ENCODE measurements at regions not wholly inside any gene's neighbourhood (a gene's known extent, or its start where the extent isn't known, plus 50 kb on each side); places are given as distances from the start of the nearest gene placed in this dataset.
A peak's percentile ranks its signal among the peaks of the same experiment; 100 is the strongest.

- no peak for DNase-seq (ENCODE audit: low spot score in 2 of 2)
- no peak for FAIRE-seq
Measured at GRCh38 chr16:76612497-76612896, 335.3 kb downstream of the CNTNAP4 start.

- FAIRE-seq (no peak), DNase-seq (ENCODE audit: low spot score in 2 of 2) (peak in 1 of 2 donors; percentile 7)
Measured at GRCh38 chr16:76614269-76614668, 337.1 kb downstream of the CNTNAP4 start.

- FAIRE-seq (no peak), DNase-seq (ENCODE audit: low spot score in 2 of 2) (no peak)
Measured at GRCh38 chr16:76622876-76623275, 345.7 kb downstream of the CNTNAP4 start.

GRCh38 chr16:76634847-76635697, 357.9 kb downstream of the CNTNAP4 start:
- DNase-seq (ENCODE audit: low spot score in 2 of 2) (no peak), FAIRE-seq (no peak)

GRCh38 chr16:76639685-76640289, 362.6 kb downstream of the CNTNAP4 start:
- no peak for FAIRE-seq
- DNase-seq (ENCODE audit: low spot score in 2 of 2), result no peak

- FAIRE-seq (no peak), DNase-seq (ENCODE audit: low spot score in 2 of 2) (no peak)
Measured at GRCh38 chr16:76650582-76650981, 373.4 kb downstream of the CNTNAP4 start.

GRCh38 chr16:76653390-76654026, 376.3 kb downstream of the CNTNAP4 start:
- DNase-seq (ENCODE audit: low spot score in 2 of 2), result peak in 1 of 2 donors; percentile 23
- peak; percentile 49 for FAIRE-seq

GRCh38 chr16:76654088-76654820, 377.1 kb downstream of the CNTNAP4 start:
- FAIRE-seq, result no peak

GRCh38 chr16:76656994-76657393, 379.8 kb downstream of the CNTNAP4 start:
- DNase-seq (ENCODE audit: low spot score in 2 of 2), result no peak
- FAIRE-seq, result no peak

More at GRCh38 chr16:76654088-76654820, 377.1 kb downstream of the CNTNAP4 start:
- no peak for DNase-seq (ENCODE audit: low spot score in 2 of 2)

GRCh38 chr16:76661691-76662235, 384.6 kb downstream of the CNTNAP4 start:
- no peak for DNase-seq (ENCODE audit: low spot score in 2 of 2)
- FAIRE-seq, result no peak

- no peak for FAIRE-seq
- no peak for DNase-seq (ENCODE audit: low spot score in 2 of 2)
Measured at GRCh38 chr16:76665571-76666275, 388.5 kb downstream of the CNTNAP4 start.

- FAIRE-seq (no peak), DNase-seq (ENCODE audit: low spot score in 2 of 2) (no peak)
Measured at GRCh38 chr16:76668207-76668725, 391.1 kb downstream of the CNTNAP4 start.

- DNase-seq (ENCODE audit: low spot score in 2 of 2) (no peak), FAIRE-seq (no peak)
Measured at GRCh38 chr16:76669288-76669687, 392.1 kb downstream of the CNTNAP4 start.

- FAIRE-seq, result no peak
Measured at GRCh38 chr16:76670125-76670857, 393.1 kb downstream of the CNTNAP4 start.

GRCh38 chr16:76676356-76676755, 399.2 kb downstream of the CNTNAP4 start:
- DNase-seq (ENCODE audit: low spot score in 2 of 2), result no peak
- FAIRE-seq, result no peak

More at GRCh38 chr16:76670125-76670857, 393.1 kb downstream of the CNTNAP4 start:
- no peak for DNase-seq (ENCODE audit: low spot score in 2 of 2)

- FAIRE-seq, result no peak
- peak in 1 of 2 donors; percentile 0 for DNase-seq (ENCODE audit: low spot score in 2 of 2)
Measured at GRCh38 chr16:76681296-76681695, 404.1 kb downstream of the CNTNAP4 start.

- DNase-seq (ENCODE audit: low spot score in 2 of 2), result no peak
- no peak for FAIRE-seq
Measured at GRCh38 chr16:76683051-76683450, 405.9 kb downstream of the CNTNAP4 start.

GRCh38 chr16:76696876-76697275, 419.7 kb downstream of the CNTNAP4 start:
- DNase-seq (ENCODE audit: low spot score in 2 of 2), result no peak
- FAIRE-seq, result no peak

- DNase-seq (ENCODE audit: low spot score in 2 of 2), result no peak
- FAIRE-seq, result no peak
Measured at GRCh38 chr16:76705892-76706291, 428.7 kb downstream of the CNTNAP4 start.
